Brain microvascular endothelial cell (primary cell): ENCODE measurements at regions not wholly inside any gene's neighbourhood (a gene's known extent, or its start where the extent isn't known, plus 50 kb on each side); places are given as distances from the start of the nearest gene placed in this dataset.

Experiments used
- DNase-seq: peaks from one replicate; pipeline ENCODE4 v3.0.0-alpha.2; 2020
- H3K27ac ChIP-seq: fragments of 250-450 bp; sonication (Bioruptor Pico); 2 replicates; pipeline ENCODE4 v1.5.1; 2020; ENCODE audit warnings: mild to moderate bottlenecking, moderate library complexity
- H3K27me3 ChIP-seq: fragments of 250-450 bp; sonication (Bioruptor Pico); replicated peaks from 2 replicates; pipeline ENCODE4 v1.5.1; 2020; ENCODE audit warnings: mild to moderate bottlenecking
- H3K36me3 ChIP-seq: fragments of 250-450 bp; sonication (Bioruptor Pico); replicated peaks from 2 replicates; pipeline ENCODE4 v1.5.1; 2020; ENCODE audit warnings: mild to moderate bottlenecking
- H3K4me3 ChIP-seq: 2 replicates; pipeline ENCODE4 v1.5.1; 2011; ENCODE audit warnings: low read depth, mild to moderate bottlenecking, control low read depth, low read length, moderate library complexity
- in situ Hi-C: cut with HindIII; loops from 2 replicates; pipeline ENCODE4 v1.10.0; 2017; ENCODE audit warnings: low sequenced_read_pairs, low pct_ligation_motif_present
- TF ChIP-seq, protein P1 (sequence below): IDR thresholded peaks from 2 replicates; pipeline ENCODE4 v1.5.1; 2011; ENCODE audit warnings: low read depth, mild to moderate bottlenecking, moderate library complexity, low read length, control low read depth, inconsistent platforms; ENCODE audit errors: missing control alignments

DNA sequence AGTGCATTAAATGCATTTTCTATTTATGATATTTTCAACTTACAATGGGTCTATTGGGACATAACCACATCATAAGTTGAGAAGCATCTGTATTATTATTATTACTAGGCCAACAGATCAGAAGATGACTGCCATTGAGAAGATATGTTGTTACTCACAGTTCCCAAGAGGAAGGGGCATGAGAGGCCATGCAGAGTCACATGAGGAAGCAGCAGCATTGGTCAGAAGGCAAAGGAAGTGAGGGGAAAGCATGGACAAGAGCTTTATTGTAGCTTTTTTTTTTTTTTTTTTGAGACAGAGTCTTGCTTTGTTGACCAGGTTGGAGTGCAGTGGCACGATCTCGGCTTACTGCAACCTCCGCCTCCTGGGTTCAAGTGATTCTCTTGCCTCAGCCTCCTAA is 66.2 kb upstream of the LCLAT1 start:
- DNase-seq: no peak
- in situ Hi-C loops: no loop called here
- no peaks in the 10 kb centered on the region for H3K36me3 ChIP-seq
- H3K27me3 ChIP-seq: no peaks in the 10 kb centered on the region
- H3K27ac ChIP-seq: no peak overlapping the region
- H3K4me3 ChIP-seq: no peak overlapping the region
- TF ChIP-seq, protein P1, sequence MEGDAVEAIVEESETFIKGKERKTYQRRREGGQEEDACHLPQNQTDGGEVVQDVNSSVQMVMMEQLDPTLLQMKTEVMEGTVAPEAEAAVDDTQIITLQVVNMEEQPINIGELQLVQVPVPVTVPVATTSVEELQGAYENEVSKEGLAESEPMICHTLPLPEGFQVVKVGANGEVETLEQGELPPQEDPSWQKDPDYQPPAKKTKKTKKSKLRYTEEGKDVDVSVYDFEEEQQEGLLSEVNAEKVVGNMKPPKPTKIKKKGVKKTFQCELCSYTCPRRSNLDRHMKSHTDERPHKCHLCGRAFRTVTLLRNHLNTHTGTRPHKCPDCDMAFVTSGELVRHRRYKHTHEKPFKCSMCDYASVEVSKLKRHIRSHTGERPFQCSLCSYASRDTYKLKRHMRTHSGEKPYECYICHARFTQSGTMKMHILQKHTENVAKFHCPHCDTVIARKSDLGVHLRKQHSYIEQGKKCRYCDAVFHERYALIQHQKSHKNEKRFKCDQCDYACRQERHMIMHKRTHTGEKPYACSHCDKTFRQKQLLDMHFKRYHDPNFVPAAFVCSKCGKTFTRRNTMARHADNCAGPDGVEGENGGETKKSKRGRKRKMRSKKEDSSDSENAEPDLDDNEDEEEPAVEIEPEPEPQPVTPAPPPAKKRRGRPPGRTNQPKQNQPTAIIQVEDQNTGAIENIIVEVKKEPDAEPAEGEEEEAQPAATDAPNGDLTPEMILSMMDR: no peak

DNA sequence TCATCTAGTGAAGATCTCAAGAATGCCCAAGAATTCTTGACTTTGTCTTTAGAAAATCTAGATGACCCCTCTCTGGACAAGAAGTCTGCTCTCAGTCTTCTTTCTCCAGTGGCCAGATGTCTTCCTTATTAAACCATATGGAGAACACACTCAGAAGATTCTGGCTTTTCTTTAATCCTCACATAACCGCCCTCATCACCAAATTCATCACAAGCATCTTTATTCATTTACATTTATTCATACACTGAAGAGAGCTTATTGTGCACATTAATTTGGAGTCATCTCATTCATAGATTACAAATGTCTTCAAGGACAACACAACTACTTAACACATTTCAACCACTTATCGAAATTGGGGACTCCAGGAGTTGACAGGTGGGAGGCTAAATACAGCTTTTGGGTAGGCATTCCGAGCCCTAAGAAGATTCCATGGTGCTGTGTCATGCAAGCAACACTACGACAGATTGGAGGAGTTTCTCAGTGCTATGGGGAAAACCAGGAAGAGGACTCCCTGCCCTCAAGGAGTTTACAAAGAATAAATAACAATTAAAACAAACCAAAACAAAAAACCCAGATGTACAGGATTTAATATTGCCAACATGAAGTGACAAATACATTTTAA is 64.8 kb upstream of the LCLAT1 start:
- Histone ChIP-seq H3K27me3 (no peaks in the 10 kb centered on the region), H3K4me3 (no peak overlapping the region), H3K36me3 (no peaks in the 10 kb centered on the region), H3K27ac (no peak overlapping the region)
- in situ Hi-C loops: no loop called here
- no peak for DNase-seq
- TF ChIP-seq, protein P1: no peak

DNA sequence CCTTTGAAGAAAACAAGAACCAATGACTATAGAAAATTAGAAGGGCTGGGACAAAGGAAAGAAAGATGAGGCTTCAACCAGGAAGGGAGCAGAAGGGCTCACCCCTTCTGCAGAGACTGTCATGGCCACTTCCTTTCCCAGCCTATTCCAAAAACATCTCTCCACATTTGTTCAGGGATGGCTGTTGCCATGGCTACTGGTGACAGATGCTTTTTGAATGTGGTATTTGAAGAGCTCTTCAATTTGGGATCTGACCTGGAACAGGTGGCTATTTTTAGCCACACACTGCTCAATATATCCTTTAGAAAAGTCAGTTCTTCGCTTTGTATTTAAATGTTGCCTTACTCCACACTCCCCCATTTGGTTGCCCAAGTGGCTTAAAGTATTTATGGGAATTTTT is 64.1 kb upstream of the LCLAT1 start:
- H3K36me3 ChIP-seq: no peaks in the 10 kb centered on the region
- H3K27ac ChIP-seq: no peak overlapping the region
- in situ Hi-C loops: no loop called here
- H3K4me3 ChIP-seq: no peak overlapping the region
- H3K27me3 ChIP-seq: no peaks in the 10 kb centered on the region
- TF ChIP-seq, protein P1: no peak
- DNase-seq: no peak

DNA sequence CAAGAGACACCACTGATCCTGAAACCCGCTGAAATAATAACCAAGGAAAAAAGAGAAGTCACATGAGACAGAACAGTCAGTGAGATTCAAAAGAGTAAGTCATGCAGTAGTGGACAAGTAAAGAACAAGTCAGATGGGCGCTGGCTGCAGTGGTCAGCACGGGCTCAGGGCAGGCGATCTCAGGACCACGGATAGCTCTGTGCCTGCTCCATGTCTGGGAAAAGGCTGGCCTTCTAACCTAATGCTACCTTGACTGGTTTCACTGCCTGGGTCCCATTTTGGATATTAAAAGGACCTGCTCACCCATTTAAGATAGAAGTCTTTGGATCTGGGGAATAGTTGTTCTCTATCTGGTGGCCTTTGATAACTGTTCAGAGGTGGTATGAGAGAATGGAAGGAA is 61.7 kb upstream of the LCLAT1 start:
- DNase-seq: peak; percentile 40
- no peak overlapping the region for H3K4me3 ChIP-seq
- TF ChIP-seq, protein P1: no peak
- no peaks in the 10 kb centered on the region for H3K27me3 ChIP-seq
- H3K36me3 ChIP-seq: no peaks in the 10 kb centered on the region
- H3K27ac ChIP-seq: no peak overlapping the region
- in situ Hi-C loops: no loop called here

DNA sequence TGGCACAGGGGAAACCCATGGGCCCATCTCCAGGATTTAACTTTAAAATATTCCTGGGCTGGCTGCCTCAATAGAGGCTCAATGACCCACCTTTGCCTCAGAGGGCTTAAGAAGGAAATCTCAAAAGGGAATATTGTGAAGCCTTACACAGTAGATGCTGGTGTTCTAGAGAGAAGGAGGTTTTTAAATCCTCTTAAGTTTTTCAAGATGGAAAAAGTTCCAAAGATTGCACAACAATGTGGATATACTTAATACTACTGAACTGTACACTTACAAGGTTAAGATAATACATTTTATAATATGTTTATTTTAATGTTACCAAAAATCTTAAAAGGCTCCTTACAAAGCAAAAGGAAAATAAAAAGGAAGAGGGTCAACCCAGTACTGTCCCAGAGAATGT is 54.9 kb upstream of the LCLAT1 start:
- no peak overlapping the region for H3K4me3 ChIP-seq
- H3K27me3 ChIP-seq: no peaks in the 10 kb centered on the region
- TF ChIP-seq, protein P1: no peak
- DNase-seq: no peak
- in situ Hi-C loops: no loop called here
- H3K36me3 ChIP-seq: no peaks in the 10 kb centered on the region
- H3K27ac ChIP-seq: no peak overlapping the region

DNA sequence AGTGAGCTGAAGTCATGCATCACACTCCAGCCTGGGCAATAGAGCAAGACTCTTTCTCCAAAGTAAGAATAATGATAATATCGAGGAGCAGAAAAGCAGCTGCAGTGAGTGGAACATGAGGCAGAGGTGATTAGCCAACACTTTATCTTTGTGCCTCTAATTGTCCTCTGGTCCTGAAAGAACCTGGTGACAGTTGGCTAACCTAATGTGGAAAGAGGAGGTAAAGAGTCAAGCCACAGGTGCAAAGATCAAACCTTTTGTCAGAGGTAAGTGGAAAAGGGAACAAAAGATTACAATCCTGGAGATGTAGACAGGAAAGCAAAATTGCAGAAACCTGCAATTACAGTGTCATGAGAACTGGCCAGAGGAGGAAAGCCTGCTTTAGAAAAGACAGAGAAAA is 53.5 kb upstream of the LCLAT1 start:
- Histone ChIP-seq H3K27me3 (no peaks in the 10 kb centered on the region), H3K4me3 (no peak overlapping the region), H3K36me3 (no peaks in the 10 kb centered on the region), H3K27ac (no peak overlapping the region)
- TF ChIP-seq, protein P1: no peak
- in situ Hi-C loops: no loop called here
- DNase-seq: no peak
